Small intestine (tissue), 7 donors: ENCODE measurements at regions not wholly inside any gene's neighbourhood (a gene's known extent, or its start where the extent isn't known, plus 50 kb on each side); places are given as distances from the start of the nearest gene placed in this dataset.

Experiments used
- DNase-seq, 2 donors: peaks; one replicate each; pipeline versions ENCODE4 v3.0.0 to v3.0.0-alpha.2; 2013
- FAIRE-seq: peaks from 2 replicates; lab custom pipeline; 2012; peaks lifted over from hg19 to GRCh38; lab: Jason Lieb, UNC
- H3K27ac ChIP-seq, 3 donors: one replicate each; pipeline ENCODE4 v1.5.1; 2013; ENCODE audit warnings: low read length in 2 of 3, mild to moderate bottlenecking in 2 of 3, control low read depth in 1 of 3, inconsistent platforms in 1 of 3, low read depth in 1 of 3, moderate library complexity in 1 of 3
- H3K27me3 ChIP-seq, 3 donors: one replicate each; pipeline ENCODE4 v1.6.1; 2013; ENCODE audit warnings: low read length in 3 of 3, inconsistent platforms in 1 of 3; ENCODE audit not compliant: control insufficient read depth in 3 of 3, insufficient read depth in 3 of 3
- H3K36me3 ChIP-seq, 3 donors: one replicate each; pipeline ENCODE4 v1.6.1; 2013; ENCODE audit warnings: low read length in 3 of 3, inconsistent platforms in 1 of 3, low read depth in 1 of 3, mild to moderate bottlenecking in 1 of 3, moderate library complexity in 1 of 3; ENCODE audit not compliant: control insufficient read depth in 3 of 3, insufficient read depth in 2 of 3
- H3K4me1 ChIP-seq, 3 donors: one replicate each; pipeline ENCODE4 v1.6.1; 2013; ENCODE audit warnings: low read length in 2 of 3, inconsistent platforms in 1 of 3, low read depth in 1 of 3, mild to moderate bottlenecking in 1 of 3, moderate library complexity in 1 of 3; ENCODE audit not compliant: control insufficient read depth in 3 of 3, insufficient read depth in 2 of 3
- H3K4me3 ChIP-seq, 3 donors: one replicate each; pipeline ENCODE4 v1.5.1; 2013; ENCODE audit warnings: low read length in 3 of 3, control low read depth in 1 of 3, inconsistent platforms in 1 of 3, low read depth in 1 of 3, mild to moderate bottlenecking in 1 of 3, moderate library complexity in 1 of 3
- H3K9me3 ChIP-seq, 2 donors: one replicate each; pipeline ENCODE4 v1.6.1; 2013; ENCODE audit warnings: low read depth in 1 of 2, low read length in 1 of 2; ENCODE audit not compliant: control insufficient read depth in 2 of 2, insufficient read depth in 1 of 2
- WGBS, 3 donors: extraction: QIAGEN DNeasy Blood & Tissue Kit; methylation state at CpG; one replicate each; pipeline ENCODE4 v1.1.7; 2013; 5-methylcytosine and 5-hydroxymethylcytosine counted together
- donor health status: healthy with polysubstance abuse.
- donor health status: control.
- donor health status: control.
- donor health status: Bipolar disorder and iron deficiency.
- donor health status: healthy.

GRCh38 chr6:128676456-128676855, 156.1 kb upstream of the PTPRK start:
- H3K4me3 ChIP-seq: no peak overlapping the region
- DNase-seq: no peak
- no peaks in the 10 kb centered on the region for H3K4me1 ChIP-seq
- no peaks in the 10 kb centered on the region for H3K9me3 ChIP-seq
- H3K36me3 ChIP-seq: no peaks in the 10 kb centered on the region
- no peak overlapping the region for H3K27ac ChIP-seq
- H3K27me3 ChIP-seq: no peaks in the 10 kb centered on the region
- FAIRE-seq: no peak

GRCh38 chr6:128672023-128672422, 151.6 kb upstream of the PTPRK start:
- no peaks in the 10 kb centered on the region for H3K4me1 ChIP-seq
- no peaks in the 10 kb centered on the region for H3K36me3 ChIP-seq
- FAIRE-seq (no peak), DNase-seq (no peak)
- peaks cover 0 to 2% (median 0%) of the 10 kb centered on the region in 3 donors for H3K27me3 ChIP-seq
- no peak overlapping the region for H3K27ac ChIP-seq
- no peak overlapping the region for H3K4me3 ChIP-seq
- no peaks in the 10 kb centered on the region for H3K9me3 ChIP-seq
- WGBS, 3 donors: 71 to 84% (median 77%) methylated on average over 3 of the region's 3 CpGs

- Histone ChIP-seq H3K4me1 (no peaks in the 10 kb centered on the region), H3K36me3 (no peaks in the 10 kb centered on the region), H3K9me3 (no peaks in the 10 kb centered on the region), H3K4me3 (no peak overlapping the region), H3K27me3 (peaks cover 0 to 2% (median 0%) of the 10 kb centered on the region in 3 donors), H3K27ac (no peak overlapping the region)
- FAIRE-seq (no peak), DNase-seq (no peak)
- WGBS, 3 donors: 83 to 92% (median 89%) methylated on average over 4 of the region's 4 CpGs
Measured at GRCh38 chr6:128667339-128667858, 147.0 kb upstream of the PTPRK start.

- Histone ChIP-seq H3K27me3 (peaks cover 0 to 2% (median 0%) of the 10 kb centered on the region in 3 donors), H3K27ac (no peak overlapping the region), H3K9me3 (no peaks in the 10 kb centered on the region), H3K4me1 (no peaks in the 10 kb centered on the region), H3K36me3 (no peaks in the 10 kb centered on the region), H3K4me3 (no peak overlapping the region)
- WGBS, 3 donors: 68 to 72% (median 70%) methylated on average over 2 of the region's 2 CpGs
- no peak for DNase-seq
- FAIRE-seq: no peak
Measured at GRCh38 chr6:128666405-128666804, 146.0 kb upstream of the PTPRK start.

- Histone ChIP-seq H3K27ac (no peak overlapping the region), H3K4me1 (no peaks in the 10 kb centered on the region), H3K36me3 (no peaks in the 10 kb centered on the region), H3K27me3 (peaks cover 0 to 2% (median 0%) of the 10 kb centered on the region in 3 donors), H3K4me3 (no peak overlapping the region), H3K9me3 (no peaks in the 10 kb centered on the region)
- FAIRE-seq: no peak
- WGBS, 3 donors: 88 to 91% (median 89%) methylated on average over 2 of the region's 2 CpGs
- no peak for DNase-seq
Measured at GRCh38 chr6:128663238-128663637, 142.8 kb upstream of the PTPRK start.

- WGBS, 3 donors: 47 to 62% (median 56%) methylated on average over 5 of the region's 5 CpGs
- H3K36me3 ChIP-seq: no peaks in the 10 kb centered on the region
- H3K4me3 ChIP-seq: no peak overlapping the region
- no peak for FAIRE-seq
- H3K27ac ChIP-seq: no peak overlapping the region
- H3K4me1 ChIP-seq: no peaks in the 10 kb centered on the region
- no peaks in the 10 kb centered on the region for H3K27me3 ChIP-seq
- DNase-seq: peak in 1 of 2 donors; percentile 27
- no peaks in the 10 kb centered on the region for H3K9me3 ChIP-seq
Measured at GRCh38 chr6:128659878-128660622, 139.7 kb upstream of the PTPRK start.

GRCh38 chr6:128659276-128659675, 138.9 kb upstream of the PTPRK start:
- WGBS, 3 donors: 72 to 87% (median 86%) methylated on average over 1 of the region's 1 CpG
- no peak for FAIRE-seq
- H3K27me3 ChIP-seq: no peaks in the 10 kb centered on the region

GRCh38 chr6:128657181-128657580, 136.8 kb upstream of the PTPRK start:
- H3K4me3 ChIP-seq: no peak overlapping the region
- DNase-seq (no peak), FAIRE-seq (no peak)
- H3K27me3 ChIP-seq: no peaks in the 10 kb centered on the region
- H3K36me3 ChIP-seq: no peaks in the 10 kb centered on the region
- no peak overlapping the region for H3K27ac ChIP-seq
- no peaks in the 10 kb centered on the region for H3K9me3 ChIP-seq
- H3K4me1 ChIP-seq: no peaks in the 10 kb centered on the region

More at GRCh38 chr6:128659276-128659675, 138.9 kb upstream of the PTPRK start:
- Histone ChIP-seq H3K4me1 (no peaks in the 10 kb centered on the region), H3K4me3 (no peak overlapping the region), H3K9me3 (no peaks in the 10 kb centered on the region), H3K27ac (no peak overlapping the region), H3K36me3 (no peaks in the 10 kb centered on the region)
- DNase-seq: no peak
